HG02571 (cell line): ENCODE measurements at regions not wholly inside any gene's neighbourhood (a gene's known extent, or its start where the extent isn't known, plus 50 kb on each side); places are given as distances from the start of the nearest gene placed in this dataset.

Experiments used
- ATAC-seq: cut with Tn5 transposase; IDR thresholded peaks from one replicate; pipeline ENCODE4 v1.9.1; 2021; ENCODE audit warnings: mild to moderate bottlenecking, moderate library complexity; ENCODE audit not compliant: unreplicated experiment

- ATAC-seq = no peak
These were observed 54.8 kb upstream of the ZC3H15 start for GRCh38 chr2:186431306-186431705.

DNA sequence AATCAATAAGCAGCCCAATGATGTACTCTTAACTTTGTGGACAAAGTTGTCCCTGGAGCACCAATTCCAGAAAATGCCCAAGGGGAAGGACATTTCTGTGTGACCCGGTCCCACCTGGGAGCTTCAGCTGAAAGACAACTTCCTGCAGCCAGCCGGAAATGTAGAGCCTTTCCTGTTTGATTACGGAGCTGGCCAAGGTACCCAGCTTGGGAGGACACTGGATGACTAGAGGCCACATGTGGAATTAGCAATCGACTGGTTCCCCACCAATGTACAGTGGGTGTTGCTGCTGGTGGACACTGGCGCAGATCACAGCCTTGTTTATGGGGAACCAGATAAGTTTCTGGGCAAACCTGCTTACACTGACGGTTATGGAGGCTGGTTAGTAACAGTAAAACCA, 53.0 kb upstream of the ZC3H15 start:
- no peak for ATAC-seq

DNA sequence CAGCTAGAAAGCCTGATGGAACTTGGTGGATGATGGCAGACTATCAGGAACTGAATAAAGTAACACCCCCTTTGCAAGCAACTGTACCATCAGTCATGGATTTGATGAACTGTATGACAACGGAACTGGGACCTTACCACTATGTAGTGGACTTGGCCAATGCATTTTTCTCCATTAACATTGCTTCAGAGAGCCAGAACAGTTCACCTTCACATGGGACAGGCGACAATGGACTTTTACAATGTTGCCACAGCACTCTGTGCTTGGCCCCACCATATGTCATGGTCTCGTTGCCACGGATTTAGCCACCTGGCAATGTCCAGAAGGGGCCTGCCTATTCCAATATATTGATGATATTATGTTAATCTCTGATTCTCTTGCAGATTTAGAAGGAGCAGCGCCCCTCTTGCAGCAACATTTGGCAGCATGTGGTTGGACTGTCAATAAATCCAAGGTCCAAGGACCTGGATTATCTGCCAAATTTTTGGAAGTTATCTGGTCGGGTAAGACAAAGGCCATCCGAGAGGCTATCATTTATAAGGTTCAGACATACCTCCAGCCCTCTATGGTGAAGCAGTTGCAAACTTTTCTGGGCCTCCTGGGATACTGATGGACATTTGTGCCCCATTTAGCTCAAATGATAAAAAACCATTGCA, 52.2 kb upstream of the ZC3H15 start:
- no peak for ATAC-seq
